Vagina (tissue), 2 donors: ENCODE measurements at regions not wholly inside any gene's neighbourhood (a gene's known extent, or its start where the extent isn't known, plus 50 kb on each side); places are given as distances from the start of the nearest gene placed in this dataset.

ENCODE experiments used
- DNase-seq, 2 donors: peaks; one replicate each; pipeline ENCODE4 v3.0.0-alpha.2; 2017; ENCODE audit errors: extremely low spot score in 2 of 2
- H3K27ac ChIP-seq: fragments of 200-600 bp; sonication (generic); one replicate; pipeline ENCODE4 v1.5.1; 2019
- H3K27me3 ChIP-seq: fragments of 200-600 bp; sonication (generic); one replicate; pipeline ENCODE4 v1.5.1; 2019
- H3K36me3 ChIP-seq, 2 donors: fragments of 200-600 bp; sonication (generic); one replicate each; pipeline ENCODE4 v1.5.1; 2017 to 2019
- H3K4me1 ChIP-seq: fragments of 200-600 bp; sonication (generic); one replicate; pipeline ENCODE4 v1.5.1; 2019
- H3K4me3 ChIP-seq, 2 donors: fragments of 200-600 bp; sonication (generic); 1 replicate in 1 of 2; 2 replicates in 1 of 2; pipeline ENCODE4 v1.5.1; 2016 to 2019
- H3K9me3 ChIP-seq: fragments of 200-600 bp; sonication (generic); one replicate; pipeline ENCODE4 v1.5.1; 2019
- POLR2A ChIP-seq, 2 donors: fragments of 450-650 bp; IDR thresholded peaks; one replicate each; pipeline ENCODE4 v1.6.1; 2017; ENCODE audit warnings: antibody characterized with exemption in 2 of 2, mild to moderate bottlenecking in 2 of 2, moderate library complexity in 2 of 2
- POLR2AphosphoS5 ChIP-seq, 2 donors: sonication (generic); formaldehyde crosslinking; IDR thresholded peaks; one replicate each; pipeline ENCODE4 v1.9.0; 2017; ENCODE audit warnings: antibody characterized with exemption in 2 of 2, mild to moderate bottlenecking in 2 of 2, low read depth in 1 of 2; ENCODE audit not compliant: insufficient read depth in 1 of 2
- intact Hi-C: fragments of 100-400 bp; cut with DNase I; formaldehyde crosslinking; loops from one replicate; pipeline ENCODE4 v1.15.1; 2023
- TF ChIP-seq, protein P1 (sequence below), 3 experiments: fragments of 450-650 bp in 2 of 3; fragments of 200-600 bp in 1 of 3; sonication (generic) in 1 of 3; IDR thresholded peaks; one replicate each; pipeline ENCODE4 v1.5.1; 2017 to 2019; ENCODE audit warnings: antibody characterized with exemption in 3 of 3, mild to moderate bottlenecking in 2 of 3, moderate library complexity in 2 of 3

- no peak for DNase-seq
- intact Hi-C loops: no loop called here
Measured at GRCh38 chrX:84611843-84612636, 109.8 kb upstream of the HDX start.

DNA sequence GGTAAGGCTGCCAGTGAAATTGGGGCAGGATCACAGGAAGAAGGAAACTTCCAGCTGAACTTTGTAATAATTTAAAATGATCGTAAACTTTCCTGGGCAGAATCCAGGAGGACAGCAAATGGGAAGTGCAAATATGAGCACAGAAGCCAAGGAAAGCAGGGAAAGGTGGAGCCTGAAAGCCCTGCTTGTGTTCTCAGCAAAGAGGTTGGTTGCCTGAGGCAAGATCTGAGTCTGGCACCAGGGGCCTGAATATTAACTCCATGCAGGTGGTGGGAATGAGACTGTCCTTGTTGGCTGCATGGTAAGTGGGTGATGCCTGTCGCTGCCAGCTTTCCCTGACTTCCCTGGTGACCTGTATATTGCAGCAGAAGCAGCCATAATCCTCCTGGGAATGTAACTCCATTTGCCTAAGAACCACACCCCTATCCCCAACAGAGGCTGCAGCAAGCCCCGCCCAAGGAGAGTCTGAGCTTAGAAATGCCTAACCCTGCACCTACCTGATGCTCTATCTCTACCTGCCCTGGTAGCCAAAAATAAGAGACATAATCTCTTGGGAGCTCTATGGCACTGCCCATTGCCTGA, 132.0 kb upstream of the HDX start:
- Histone ChIP-seq H3K27ac (no peak overlapping the region), H3K27me3 (no peaks in the 10 kb centered on the region), H3K4me3 (no peak overlapping the region), H3K9me3 (no peaks in the 10 kb centered on the region), H3K36me3 (no peaks in the 10 kb centered on the region), H3K4me1 (no peaks in the 10 kb centered on the region)
- TF ChIP-seq, protein P1, sequence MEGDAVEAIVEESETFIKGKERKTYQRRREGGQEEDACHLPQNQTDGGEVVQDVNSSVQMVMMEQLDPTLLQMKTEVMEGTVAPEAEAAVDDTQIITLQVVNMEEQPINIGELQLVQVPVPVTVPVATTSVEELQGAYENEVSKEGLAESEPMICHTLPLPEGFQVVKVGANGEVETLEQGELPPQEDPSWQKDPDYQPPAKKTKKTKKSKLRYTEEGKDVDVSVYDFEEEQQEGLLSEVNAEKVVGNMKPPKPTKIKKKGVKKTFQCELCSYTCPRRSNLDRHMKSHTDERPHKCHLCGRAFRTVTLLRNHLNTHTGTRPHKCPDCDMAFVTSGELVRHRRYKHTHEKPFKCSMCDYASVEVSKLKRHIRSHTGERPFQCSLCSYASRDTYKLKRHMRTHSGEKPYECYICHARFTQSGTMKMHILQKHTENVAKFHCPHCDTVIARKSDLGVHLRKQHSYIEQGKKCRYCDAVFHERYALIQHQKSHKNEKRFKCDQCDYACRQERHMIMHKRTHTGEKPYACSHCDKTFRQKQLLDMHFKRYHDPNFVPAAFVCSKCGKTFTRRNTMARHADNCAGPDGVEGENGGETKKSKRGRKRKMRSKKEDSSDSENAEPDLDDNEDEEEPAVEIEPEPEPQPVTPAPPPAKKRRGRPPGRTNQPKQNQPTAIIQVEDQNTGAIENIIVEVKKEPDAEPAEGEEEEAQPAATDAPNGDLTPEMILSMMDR (IDR thresholded peaks at IDR 0.05): no peak
- TF ChIP-seq POLR2AphosphoS5 (IDR thresholded peaks at IDR 0.05; ENCODE audit: insufficient read depth in 1 of 2, low read depth in 1 of 2) (no peak), POLR2A (IDR thresholded peaks at IDR 0.05) (no peak)
- no peak for DNase-seq
- intact Hi-C loops: no loop called here

More at GRCh38 chrX:84611843-84612636, 109.8 kb upstream of the HDX start:
- H3K4me3 ChIP-seq: no peak overlapping the region
- H3K27me3 ChIP-seq: no peaks in the 10 kb centered on the region
- no peaks in the 10 kb centered on the region for H3K36me3 ChIP-seq
- no peaks in the 10 kb centered on the region for H3K9me3 ChIP-seq
- no peak overlapping the region for H3K27ac ChIP-seq
- TF ChIP-seq POLR2A (IDR thresholded peaks at IDR 0.05) (no peak), POLR2AphosphoS5 (IDR thresholded peaks at IDR 0.05; ENCODE audit: insufficient read depth in 1 of 2, low read depth in 1 of 2) (no peak)
- TF ChIP-seq, protein P1 (IDR thresholded peaks at IDR 0.05): no peak
- no peaks in the 10 kb centered on the region for H3K4me1 ChIP-seq

DNA sequence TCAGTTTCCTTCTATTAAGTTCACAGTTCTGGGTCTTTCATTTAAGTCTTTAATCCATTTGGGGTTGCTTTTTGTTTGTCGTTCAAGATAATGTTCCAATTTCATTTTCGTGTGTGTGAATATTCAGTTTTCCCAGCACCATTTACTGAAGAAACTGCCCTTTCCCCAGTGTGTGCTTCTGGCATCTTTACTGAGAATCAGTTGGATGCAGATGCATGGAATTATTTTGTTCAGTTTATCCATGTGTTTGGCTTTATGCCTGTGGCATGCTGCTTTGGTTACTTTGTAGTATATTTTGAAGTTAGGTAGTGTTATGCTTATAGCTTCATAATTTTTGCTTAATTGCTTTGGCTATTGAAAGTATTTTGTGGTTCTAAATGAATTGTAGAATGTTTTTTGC, 163.8 kb upstream of the HDX start:
- H3K36me3 ChIP-seq: no peaks in the 10 kb centered on the region
- no peak overlapping the region for H3K4me3 ChIP-seq
- no peaks in the 10 kb centered on the region for H3K9me3 ChIP-seq
- no peaks in the 10 kb centered on the region for H3K27me3 ChIP-seq
- TF ChIP-seq, protein P1 (IDR thresholded peaks at IDR 0.05): no peak
- TF ChIP-seq POLR2A (IDR thresholded peaks at IDR 0.05) (no peak), POLR2AphosphoS5 (IDR thresholded peaks at IDR 0.05; ENCODE audit: insufficient read depth in 1 of 2, low read depth in 1 of 2) (no peak)
- intact Hi-C loops: no loop called here
- H3K4me1 ChIP-seq: no peaks in the 10 kb centered on the region
- H3K27ac ChIP-seq: no peak overlapping the region
- no peak for DNase-seq

DNA sequence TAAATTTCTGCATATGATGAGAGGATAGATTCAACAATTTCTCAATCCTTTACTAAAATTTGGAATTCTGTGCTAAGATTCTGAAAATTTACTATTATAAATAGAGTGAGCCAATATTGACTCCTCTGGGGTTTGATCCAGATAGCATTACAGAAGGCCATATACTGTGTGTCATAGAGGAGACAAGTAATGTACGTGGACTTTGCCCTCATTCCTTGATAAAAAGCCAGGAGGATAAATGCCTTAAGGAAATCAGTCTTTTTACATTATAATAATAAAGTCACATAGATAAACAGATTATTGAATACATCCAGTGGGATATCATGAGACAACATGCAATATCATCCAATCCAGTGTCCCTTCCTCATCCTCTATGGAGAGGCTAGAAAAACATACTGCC, 188.0 kb upstream of the HDX start:
- intact Hi-C loops: no loop called here
- Histone ChIP-seq H3K27me3 (no peaks in the 10 kb centered on the region), H3K9me3 (no peaks in the 10 kb centered on the region), H3K27ac (no peak overlapping the region), H3K36me3 (no peaks in the 10 kb centered on the region), H3K4me3 (no peak overlapping the region), H3K4me1 (no peaks in the 10 kb centered on the region)
- no peak for DNase-seq
- TF ChIP-seq, protein P1 (IDR thresholded peaks at IDR 0.05): no peak
- TF ChIP-seq POLR2AphosphoS5 (IDR thresholded peaks at IDR 0.05; ENCODE audit: insufficient read depth in 1 of 2, low read depth in 1 of 2): no peak
- no peak for TF ChIP-seq POLR2A (IDR thresholded peaks at IDR 0.05)

- Histone ChIP-seq H3K4me3 (no peak overlapping the region), H3K9me3 (no peaks in the 10 kb centered on the region), H3K27me3 (no peaks in the 10 kb centered on the region), H3K27ac (no peak overlapping the region), H3K36me3 (no peaks in the 10 kb centered on the region), H3K4me1 (no peaks in the 10 kb centered on the region)
- DNase-seq: no peak
- intact Hi-C loops: no loop called here
- TF ChIP-seq, protein P1 (IDR thresholded peaks at IDR 0.05): no peak
- TF ChIP-seq POLR2A (IDR thresholded peaks at IDR 0.05): no peak
- no peak for TF ChIP-seq POLR2AphosphoS5 (IDR thresholded peaks at IDR 0.05; ENCODE audit: insufficient read depth in 1 of 2, low read depth in 1 of 2)
Measured at GRCh38 chrX:84709987-84710386, 207.7 kb upstream of the HDX start.
